GM18517 (cell line): ENCODE measurements at regions not wholly inside any gene's neighbourhood (a gene's known extent, or its start where the extent isn't known, plus 50 kb on each side); places are given as distances from the start of the nearest gene placed in this dataset.
A peak's percentile ranks its signal among the peaks of the same experiment; 100 is the strongest.
"Not testable (repeated sequence)": the region's sequence is repeated elsewhere in the genome, so short reads cannot be mapped to it uniquely, and the experiment has no call there.

Experiments
- ATAC-seq: cut with Tn5 transposase; IDR thresholded peaks from one replicate; pipeline ENCODE4 v1.9.1; 2021; ENCODE audit warnings: mild to moderate bottlenecking, moderate library complexity; ENCODE audit not compliant: unreplicated experiment

- no peak for ATAC-seq
Observed at GRCh38 chr2:207321514-207321913, 155.8 kb upstream of the KLF7 start.

- ATAC-seq: no peak
Observed at GRCh38 chr2:207324001-207324400, 158.3 kb upstream of the KLF7 start.

GRCh38 chr2:207327513-207327912 is 161.8 kb upstream of the KLF7 start:
- no peak for ATAC-seq

GRCh38 chr2:207328944-207329386 is 163.2 kb upstream of the KLF7 start:
- ATAC-seq: peak; percentile 42

- ATAC-seq: peak; percentile 61
Observed at GRCh38 chr2:207330912-207331311, 165.2 kb upstream of the KLF7 start.

- ATAC-seq: no peak
Observed at GRCh38 chr2:207331674-207332073, 165.9 kb upstream of the KLF7 start.

- ATAC-seq: peak; percentile 40
Observed at GRCh38 chr2:207332480-207333212, 166.9 kb upstream of the KLF7 start.

- ATAC-seq: no peak
Observed at GRCh38 chr2:207333599-207334300, 168.0 kb upstream of the KLF7 start.

- ATAC-seq: no peak
Observed at GRCh38 chr2:207334301-207334623, 168.5 kb upstream of the KLF7 start.

- no peak for ATAC-seq
Observed at GRCh38 chr2:207334624-207335371, 169.1 kb upstream of the KLF7 start.

GRCh38 chr2:207337234-207338219 is 171.8 kb upstream of the KLF7 start:
- ATAC-seq: peak; percentile 45

GRCh38 chr2:207338220-207338607 is 172.5 kb upstream of the KLF7 start:
- no peak for ATAC-seq

- no peak for ATAC-seq
Observed at GRCh38 chr2:207338610-207339009, 172.9 kb upstream of the KLF7 start.

GRCh38 chr2:207341112-207341750 is 175.5 kb upstream of the KLF7 start:
- ATAC-seq: no peak

- ATAC-seq: no peak
Observed at GRCh38 chr2:207341804-207342203, 176.1 kb upstream of the KLF7 start.

- ATAC-seq: not testable (repeated sequence)
Observed at GRCh38 chr2:207344596-207345394, 179.0 kb upstream of the KLF7 start.

GRCh38 chr2:207351171-207351570 is 178.6 kb upstream of the CREB1 start:
- no peak for ATAC-seq

GRCh38 chr2:207352978-207353671 is 176.6 kb upstream of the CREB1 start:
- peak; percentile 66 for ATAC-seq

- no peak for ATAC-seq
Observed at GRCh38 chr2:207353836-207354235, 175.9 kb upstream of the CREB1 start.
